ENCODE measurements at regions not wholly inside any gene's neighbourhood (a gene's known extent, or its start where the extent isn't known, plus 50 kb on each side); places are given as distances from the start of the nearest gene placed in this dataset.

- no peak for DNase-seq (ENCODE audit: low spot score)
- no peak for TF ChIP-seq CTCF (IDR thresholded peaks at IDR 0.05; ENCODE audit: extremely low read depth, missing control alignments)
Observed at GRCh38 chr6:81819767-81820166, 67.3 kb upstream of the TENT5A start.

- DNase-seq (ENCODE audit: low spot score): no peak
- TF ChIP-seq CTCF (IDR thresholded peaks at IDR 0.05; ENCODE audit: extremely low read depth, missing control alignments): no peak
Observed at GRCh38 chr6:81818901-81819361, 66.5 kb upstream of the TENT5A start.

- TF ChIP-seq CTCF (IDR thresholded peaks at IDR 0.05; ENCODE audit: extremely low read depth, missing control alignments): no peak
- DNase-seq (ENCODE audit: low spot score): no peak
Observed at GRCh38 chr6:81816380-81816779, 63.9 kb upstream of the TENT5A start.

GRCh38 chr6:81814370-81815076 lies 62.0 kb upstream of the TENT5A start:
- no peak for DNase-seq (ENCODE audit: low spot score)
- TF ChIP-seq CTCF (IDR thresholded peaks at IDR 0.05; ENCODE audit: extremely low read depth, missing control alignments): no peak

- no peak for DNase-seq (ENCODE audit: low spot score)
- no peak for TF ChIP-seq CTCF (IDR thresholded peaks at IDR 0.05; ENCODE audit: extremely low read depth, missing control alignments)
Observed at GRCh38 chr6:81813305-81813704, 60.8 kb upstream of the TENT5A start.

GRCh38 chr6:81812401-81812800 lies 59.9 kb upstream of the TENT5A start:
- TF ChIP-seq CTCF (IDR thresholded peaks at IDR 0.05; ENCODE audit: extremely low read depth, missing control alignments): no peak

GRCh38 chr6:81808851-81809570 lies 56.5 kb upstream of the TENT5A start:
- no peak for DNase-seq (ENCODE audit: low spot score)
- TF ChIP-seq CTCF (IDR thresholded peaks at IDR 0.05; ENCODE audit: extremely low read depth, missing control alignments): no peak

More at GRCh38 chr6:81812401-81812800, 59.9 kb upstream of the TENT5A start:
- no peak for DNase-seq (ENCODE audit: low spot score)

Data from GM20000 (cell line).